H1 (cell line): ENCODE measurements at regions not wholly inside any gene's neighbourhood (a gene's known extent, or its start where the extent isn't known, plus 50 kb on each side); places are given as distances from the start of the nearest gene placed in this dataset.

Experiments used
- CTCF ChIA-PET: fragments of 300-600 bp; sonication (Branson Sonifier 250); formaldehyde crosslinking; loops from one replicate; lab custom pipeline; 2021; ENCODE audit not compliant: partially characterized antibody; lab: Charles Lee
- POLR2A ChIA-PET: fragments of 300-600 bp; sonication (Branson Sonifier 250); formaldehyde crosslinking; loops from one replicate; lab custom pipeline; 2021; ENCODE audit warnings: inconsistent platforms; ENCODE audit not compliant: partially characterized antibody; lab: Charles Lee
- DNase-seq, 2 experiments: peaks; one replicate each; pipeline versions ENCODE4 v3.0.0 to v3.0.0-alpha.2; 2010 to 2022; ENCODE audit warnings: low spot score in 2 of 2, low read depth in 1 of 2, mixed read lengths in 1 of 2
- FAIRE-seq: peaks from 2 replicates; lab custom pipeline; 2011; peaks lifted over from hg19 to GRCh38; lab: Jason Lieb, UNC
- H2AFZ ChIP-seq: 2 replicates; pipeline ENCODE4 v1.8.1; 2012; ENCODE audit warnings: low read length, inconsistent platforms
- H2AK5ac ChIP-seq: 2 replicates; pipeline ENCODE4 v1.6.1; 2013; ENCODE audit warnings: low read depth, low read length
- H2BK120ac ChIP-seq: replicated peaks from 2 replicates; pipeline ENCODE3; 2013; ENCODE audit warnings: low read depth, low read length, inconsistent platforms
- H2BK12ac ChIP-seq: 2 replicates; pipeline ENCODE4 v1.6.1; 2013; ENCODE audit warnings: low read depth, low read length
- H2BK15ac ChIP-seq: 2 replicates; pipeline ENCODE4 v1.6.1; 2013; ENCODE audit warnings: low read length
- H2BK20ac ChIP-seq: 2 replicates; pipeline ENCODE4 v1.6.1; 2013; ENCODE audit warnings: low read length
- H2BK5ac ChIP-seq: 2 replicates; pipeline ENCODE4 v1.6.1; 2013; ENCODE audit warnings: low read depth, low read length
- H3K14ac ChIP-seq: 2 replicates; pipeline ENCODE4 v1.6.1; 2013; ENCODE audit warnings: inconsistent platforms; ENCODE audit not compliant: insufficient read length
- H3K18ac ChIP-seq: 2 replicates; pipeline ENCODE4 v1.6.1; 2013; ENCODE audit warnings: low read length; ENCODE audit errors: extremely low read depth
- H3K23ac ChIP-seq: 2 replicates; pipeline ENCODE4 v1.6.1; 2013; ENCODE audit warnings: inconsistent platforms; ENCODE audit not compliant: insufficient read length
- H3K23me2 ChIP-seq: 2 replicates; pipeline ENCODE4 v1.6.1; 2013; ENCODE audit warnings: low read depth, low read length
- H3K27ac ChIP-seq: 2 replicates; pipeline ENCODE4 v1.6.1; 2011; ENCODE audit warnings: low read depth, low read length, inconsistent platforms
- H3K27me3 ChIP-seq, 4 experiments: replicated peaks in 1 of 4; 1 replicate in 1 of 4; 2 replicates in 3 of 4; pipeline versions ENCODE4 v1.6.1 to v1.8.1; 2011 to 2013; ENCODE audit warnings: low read length in 3 of 4, mild to moderate bottlenecking in 3 of 4, inconsistent platforms in 2 of 4, mixed read lengths in 2 of 4, moderate library complexity in 1 of 4; ENCODE audit not compliant: control insufficient read depth in 3 of 4, insufficient read depth in 3 of 4; ENCODE audit errors: extremely low read depth in 1 of 4
- H3K36me3 ChIP-seq, 4 experiments: 2 replicates each; pipeline versions ENCODE4 v1.6.1 to v1.8.1; 2011 to 2013; ENCODE audit warnings: mild to moderate bottlenecking in 4 of 4, low read length in 3 of 4, moderate library complexity in 2 of 4, control low read depth in 1 of 4, inconsistent platforms in 1 of 4; ENCODE audit not compliant: insufficient read depth in 4 of 4, control insufficient read depth in 2 of 4
- H3K4ac ChIP-seq: replicated peaks from 2 replicates; pipeline ENCODE3; 2013; ENCODE audit warnings: low read length, low read depth, mixed read lengths, inconsistent platforms; ENCODE audit not compliant: insufficient read length
- H3K4me1 ChIP-seq, 4 experiments: replicated peaks in 1 of 4; 1 replicate in 1 of 4; 2 replicates in 3 of 4; pipeline versions ENCODE4 v1.6.1 to v1.8.1; 2011 to 2013; ENCODE audit warnings: low read length in 3 of 4, inconsistent platforms in 2 of 4, mixed read lengths in 1 of 4; ENCODE audit not compliant: insufficient read depth in 4 of 4, control insufficient read depth in 3 of 4
- H3K4me2 ChIP-seq, 2 experiments: 2 replicates each; pipeline versions ENCODE4 v1.6.1 to v1.8.1; 2011 to 2013; ENCODE audit warnings: low read depth in 2 of 2, low read length in 2 of 2, control low read depth in 1 of 2, inconsistent platforms in 1 of 2, mild to moderate bottlenecking in 1 of 2; ENCODE audit not compliant: insufficient read depth in 1 of 2
- H3K4me3 ChIP-seq, 4 experiments: fragments of 200-600, 300-600 bp in 1 of 4; sonication (generic), shearing (Covaris generic), sonication (Bioruptor Twin) in 1 of 4; 2 replicates each; pipeline versions ENCODE4 v1.5.1 to v1.8.1; 2011 to 2016; ENCODE audit warnings: low read length in 4 of 4, low read depth in 3 of 4, control low read depth in 2 of 4, inconsistent platforms in 2 of 4, mild to moderate bottlenecking in 2 of 4, mixed read lengths in 1 of 4, moderate library complexity in 1 of 4; ENCODE audit not compliant: insufficient read depth in 2 of 4; ENCODE audit errors: extremely low read depth in 1 of 4
- H3K56ac ChIP-seq: replicated peaks from 2 replicates; pipeline ENCODE3; 2013; ENCODE audit warnings: low read depth, mild to moderate bottlenecking, mixed read lengths, low read length, inconsistent platforms; ENCODE audit not compliant: insufficient read length
- H3K79me1 ChIP-seq: 2 replicates; pipeline ENCODE4 v1.6.1; 2013; ENCODE audit warnings: low read depth, low read length, control low read depth
- H3K79me2 ChIP-seq, 2 experiments: 2 replicates each; pipeline versions ENCODE4 v1.6.1 to v1.8.1; 2012 to 2013; ENCODE audit warnings: low read length in 2 of 2, mild to moderate bottlenecking in 2 of 2, inconsistent platforms in 1 of 2; ENCODE audit not compliant: insufficient read depth in 2 of 2, control insufficient read depth in 1 of 2
- H3K9ac ChIP-seq, 4 experiments: replicated peaks in 1 of 4; 1 replicate in 1 of 4; 2 replicates in 3 of 4; pipeline versions ENCODE4 v1.6.1 to v1.8.1; 2011 to 2013; ENCODE audit warnings: low read depth in 3 of 4, low read length in 3 of 4, control low read depth in 2 of 4, mild to moderate bottlenecking in 2 of 4, moderate library complexity in 2 of 4, inconsistent platforms in 1 of 4; ENCODE audit errors: extremely low read depth in 1 of 4
- H3K9me3 ChIP-seq, 2 experiments: 2 replicates each; pipeline versions ENCODE4 v1.6.1 to v1.8.1; 2012 to 2013; ENCODE audit warnings: mild to moderate bottlenecking in 2 of 2, moderate library complexity in 2 of 2, control low read depth in 1 of 2, inconsistent platforms in 1 of 2, low read depth in 1 of 2, low read length in 1 of 2, mixed read lengths in 1 of 2; ENCODE audit not compliant: insufficient read depth in 2 of 2
- H4K20me1 ChIP-seq, 2 experiments: replicated peaks in 1 of 2; 2 replicates each; pipeline versions ENCODE3 to v1.8.1; 2011 to 2013; ENCODE audit warnings: inconsistent platforms in 2 of 2, low read length in 2 of 2, mild to moderate bottlenecking in 1 of 2; ENCODE audit not compliant: insufficient read depth in 2 of 2, control insufficient read depth in 1 of 2
- H4K5ac ChIP-seq: 2 replicates; pipeline ENCODE4 v1.6.1; 2013; ENCODE audit warnings: low read length, low read depth, mixed read lengths, inconsistent platforms; ENCODE audit not compliant: insufficient read length
- H4K8ac ChIP-seq: 2 replicates; pipeline ENCODE4 v1.8.0; 2013; ENCODE audit warnings: mild to moderate bottlenecking, moderate library complexity, low read length, inconsistent platforms; ENCODE audit not compliant: insufficient read depth; ENCODE audit errors: extremely low read depth
- H4K91ac ChIP-seq: replicated peaks from 2 replicates; pipeline ENCODE3; 2013; ENCODE audit warnings: low read length, mixed read lengths, inconsistent platforms; ENCODE audit not compliant: insufficient read length
- BCL11A ChIP-seq, 2 experiments: IDR thresholded peaks; one replicate each; pipeline ENCODE4 v1.6.1; 2011; ENCODE audit warnings: low read depth in 2 of 2, low read length in 2 of 2, mild to moderate bottlenecking in 2 of 2
- CBX5 ChIP-seq: fragments of 300-800, 300-1000 bp; sonication (generic); IDR thresholded peaks from 2 replicates; pipeline ENCODE4 v1.7.1; 2016; ENCODE audit warnings: antibody characterized with exemption, low read length, low read depth
- CBX8 ChIP-seq: fragments of 300-800, 300-1000 bp; sonication (generic); IDR thresholded peaks from 2 replicates; pipeline ENCODE4 v1.7.1; 2016; ENCODE audit warnings: low read depth, low read length, borderline replicate concordance
- CTBP2 ChIP-seq: IDR thresholded peaks from 2 replicates; pipeline ENCODE4 v1.7.0; 2011; ENCODE audit warnings: borderline replicate concordance, mild to moderate bottlenecking, moderate library complexity, mixed read lengths, low read length; ENCODE audit not compliant: insufficient read depth, insufficient read length
- GTF2F1 ChIP-seq: IDR thresholded peaks from 2 replicates; pipeline ENCODE4 v1.6.1; 2012; ENCODE audit warnings: low read depth, low read length, improper control_type of control experiment, borderline replicate concordance
- HDAC2 ChIP-seq, 2 experiments: fragments of 300-600 bp in 1 of 2; sonication (generic) in 1 of 2; IDR thresholded peaks; 2 replicates each; pipeline ENCODE4 v1.6.1; 2011 to 2012; ENCODE audit warnings: low read depth in 2 of 2, low read length in 2 of 2, mild to moderate bottlenecking in 2 of 2, moderate library complexity in 2 of 2, borderline replicate concordance in 1 of 2, inconsistent platforms in 1 of 2
- JUN ChIP-seq: IDR thresholded peaks from 2 replicates; pipeline ENCODE4 v1.6.1; 2011; ENCODE audit warnings: low read depth, mild to moderate bottlenecking, improper control_type of control experiment, low read length
- MAFK ChIP-seq: IDR thresholded peaks from 2 replicates; pipeline ENCODE4 v1.6.1; 2012; ENCODE audit warnings: low read depth, mild to moderate bottlenecking, improper control_type of control experiment, low read length
- POLR2AphosphoS5 ChIP-seq: IDR thresholded peaks from 2 replicates; pipeline ENCODE4 v1.6.1; 2011; ENCODE audit warnings: low read depth, low read length
- SIRT6 ChIP-seq: IDR thresholded peaks from one replicate; pipeline ENCODE4 v1.7.1; 2012; ENCODE audit warnings: low read length, inconsistent platforms
- TAF7 ChIP-seq: optimal IDR thresholded peaks from 2 replicates; pipeline ENCODE3; 2011; ENCODE audit warnings: low read depth, mild to moderate bottlenecking, inconsistent platforms, low read length, moderate library complexity, borderline replicate concordance
- USF2 ChIP-seq: IDR thresholded peaks from 2 replicates; pipeline ENCODE4 v1.6.1; 2011; ENCODE audit warnings: low read length, improper control_type of control experiment
- whole genome bisulfite sequencing, 2 experiments: shearing (Covaris generic) in 1 of 2; methylation state at CpG; one replicate each; pipeline versions ENCODE4 v1.1.6 to v1.1.7; 2013 to 2015; ENCODE audit warnings: low lambda C conversion rate in 2 of 2, mixed read lengths in 2 of 2, inconsistent platforms in 1 of 2, low coverage in 1 of 2, missing lambda C conversion rate in 1 of 2; ENCODE audit not compliant: insufficient replicate concordance in 2 of 2, insufficient coverage in 1 of 2, insufficient read length in 1 of 2; ENCODE audit errors: extremely low coverage in 1 of 2, missing lambda C conversion rate in 1 of 2; 5-methylcytosine and 5-hydroxymethylcytosine counted together
- TF ChIP-seq, protein P1 (sequence below): IDR thresholded peaks from 2 replicates; pipeline ENCODE4 v1.6.1; 2011; ENCODE audit warnings: low read depth, mild to moderate bottlenecking, low read length; ENCODE audit not compliant: insufficient read depth

DNA sequence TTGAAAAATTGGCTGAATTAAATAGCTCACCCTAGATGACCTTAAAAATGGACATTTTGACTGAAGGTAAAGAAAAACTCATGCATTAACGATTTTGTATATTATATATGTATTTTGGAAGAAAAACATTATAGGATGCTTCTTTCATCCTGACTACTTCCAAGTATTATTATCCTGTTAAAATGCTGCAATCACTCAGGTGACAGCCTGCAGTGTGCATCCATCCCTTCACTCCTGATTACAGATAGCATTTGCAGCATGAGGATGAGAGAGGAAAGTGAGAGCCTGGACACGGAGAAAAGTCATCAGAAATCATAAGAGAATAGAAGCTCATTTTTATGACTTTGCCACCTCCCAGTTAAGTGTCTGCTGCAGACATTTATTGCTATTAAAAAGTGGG, 1055.6 kb downstream of the PCDH17 start:
- Histone ChIP-seq H3K4me1 (no peaks in the 10 kb centered on the region), H2BK15ac (no peak overlapping the region), H3K4me2 (no peak overlapping the region), H3K23ac (no peak overlapping the region), H3K14ac (no peak overlapping the region), H2BK20ac (no peak overlapping the region), H4K20me1 (no peaks in the 10 kb centered on the region), H3K9me3 (peaks cover 0 to 5% of the 10 kb centered on the region in 2 experiments; a peak in 1 of 4 replicates), H4K5ac (no peak overlapping the region), H3K4me3 (no peak overlapping the region), H2BK120ac (no peak overlapping the region), H3K56ac (no peak overlapping the region), H4K91ac (no peak overlapping the region), H2AK5ac (no peak overlapping the region), H4K8ac (no peak overlapping the region), H2BK12ac (no peak overlapping the region), H3K18ac (no peak overlapping the region), H3K27ac (no peak overlapping the region), H3K27me3 (no peaks in the 10 kb centered on the region), H3K9ac (no peak overlapping the region), H3K36me3 (no peaks in the 10 kb centered on the region), H3K23me2 (no peaks in the 10 kb centered on the region), H2AFZ (no peak overlapping the region), H3K4ac (no peak overlapping the region), H2BK5ac (no peak overlapping the region), H3K79me1 (no peaks in the 10 kb centered on the region), H3K79me2 (no peaks in the 10 kb centered on the region)
- DNase-seq (no peak), FAIRE-seq (no peak)
- no peak for TF ChIP-seq POLR2AphosphoS5
- TF ChIP-seq HDAC2 (IDR thresholded peaks at IDR 0.05; ENCODE audit: borderline replicate concordance in 1 of 2, low read depth in 2 of 2, low read length in 2 of 2), result no peak
- TF ChIP-seq CBX5, result no peak
- no peak for TF ChIP-seq USF2
- TF ChIP-seq CBX8, result no peak
- TF ChIP-seq JUN, result no peak
- TF ChIP-seq, protein P1, sequence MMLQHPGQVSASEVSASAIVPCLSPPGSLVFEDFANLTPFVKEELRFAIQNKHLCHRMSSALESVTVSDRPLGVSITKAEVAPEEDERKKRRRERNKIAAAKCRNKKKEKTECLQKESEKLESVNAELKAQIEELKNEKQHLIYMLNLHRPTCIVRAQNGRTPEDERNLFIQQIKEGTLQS, result no peak
- TF ChIP-seq TAF7, result no peak
- TF ChIP-seq MAFK, result no peak
- TF ChIP-seq BCL11A (IDR thresholded peaks at IDR 0.05; ENCODE audit: low read depth in 2 of 2, low read length in 2 of 2), result no peak
- TF ChIP-seq GTF2F1, result no peak
- no peak for TF ChIP-seq SIRT6
- no peak for TF ChIP-seq CTBP2
- ChIA-PET POLR2A (no interaction called here), CTCF (no interaction called here)
- 97% methylated on average over 2 of the region's 2 CpGs; no CpG with 5 or more reads in 1 of the 2 experiments for WGBS, 2 experiments
